ENCODE measurements at regions not wholly inside any gene's neighbourhood (a gene's known extent, or its start where the extent isn't known, plus 50 kb on each side); places are given as distances from the start of the nearest gene placed in this dataset.
"Not testable (repeated sequence)": the region's sequence is repeated elsewhere in the genome, so short reads cannot be mapped to it uniquely, and the experiment has no call there.

DNA sequence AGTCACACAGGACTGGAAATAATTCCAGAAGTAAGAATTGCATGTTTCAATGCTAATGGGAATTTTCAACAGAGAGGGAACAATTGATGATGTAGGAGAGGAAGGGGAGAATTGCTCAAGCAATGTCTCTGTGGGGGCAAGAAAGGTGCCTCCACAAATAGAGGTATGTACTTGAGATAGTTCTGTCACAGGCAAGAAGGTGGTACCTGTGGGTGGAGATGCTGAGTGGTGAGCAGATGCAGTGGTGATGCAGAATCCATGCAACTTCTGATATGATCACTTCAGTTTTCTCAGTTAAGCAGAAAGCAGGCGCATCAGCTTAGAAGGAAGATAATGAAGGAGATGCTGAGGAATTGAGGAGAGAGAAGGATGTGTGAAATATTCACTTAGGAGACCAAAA is 55.1 kb upstream of the SEC24B start:
- H3K9me3 Mint-ChIP-seq (ENCODE audit: unreplicated experiment) = no peaks in the 10 kb centered on the region
- no peak overlapping the region for H3K27ac Mint-ChIP-seq (ENCODE audit: unreplicated experiment)
- TF ChIP-seq, protein P1, sequence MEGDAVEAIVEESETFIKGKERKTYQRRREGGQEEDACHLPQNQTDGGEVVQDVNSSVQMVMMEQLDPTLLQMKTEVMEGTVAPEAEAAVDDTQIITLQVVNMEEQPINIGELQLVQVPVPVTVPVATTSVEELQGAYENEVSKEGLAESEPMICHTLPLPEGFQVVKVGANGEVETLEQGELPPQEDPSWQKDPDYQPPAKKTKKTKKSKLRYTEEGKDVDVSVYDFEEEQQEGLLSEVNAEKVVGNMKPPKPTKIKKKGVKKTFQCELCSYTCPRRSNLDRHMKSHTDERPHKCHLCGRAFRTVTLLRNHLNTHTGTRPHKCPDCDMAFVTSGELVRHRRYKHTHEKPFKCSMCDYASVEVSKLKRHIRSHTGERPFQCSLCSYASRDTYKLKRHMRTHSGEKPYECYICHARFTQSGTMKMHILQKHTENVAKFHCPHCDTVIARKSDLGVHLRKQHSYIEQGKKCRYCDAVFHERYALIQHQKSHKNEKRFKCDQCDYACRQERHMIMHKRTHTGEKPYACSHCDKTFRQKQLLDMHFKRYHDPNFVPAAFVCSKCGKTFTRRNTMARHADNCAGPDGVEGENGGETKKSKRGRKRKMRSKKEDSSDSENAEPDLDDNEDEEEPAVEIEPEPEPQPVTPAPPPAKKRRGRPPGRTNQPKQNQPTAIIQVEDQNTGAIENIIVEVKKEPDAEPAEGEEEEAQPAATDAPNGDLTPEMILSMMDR (IDR thresholded peaks at IDR 0.05; ENCODE audit: unreplicated experiment) = no peak
- H3K27me3 Mint-ChIP-seq (ENCODE audit: unreplicated experiment) = peaks cover 4% of the 10 kb centered on the region
- H3K4me1 Mint-ChIP-seq (ENCODE audit: unreplicated experiment) = no peaks in the 10 kb centered on the region
- DNase-seq (ENCODE audit: low spot score) = no peak
- H3K4me3 Mint-ChIP-seq (ENCODE audit: unreplicated experiment) = no peak overlapping the region
- no peaks in the 10 kb centered on the region for H3K36me3 Mint-ChIP-seq (ENCODE audit: low read depth, unreplicated experiment)

DNA sequence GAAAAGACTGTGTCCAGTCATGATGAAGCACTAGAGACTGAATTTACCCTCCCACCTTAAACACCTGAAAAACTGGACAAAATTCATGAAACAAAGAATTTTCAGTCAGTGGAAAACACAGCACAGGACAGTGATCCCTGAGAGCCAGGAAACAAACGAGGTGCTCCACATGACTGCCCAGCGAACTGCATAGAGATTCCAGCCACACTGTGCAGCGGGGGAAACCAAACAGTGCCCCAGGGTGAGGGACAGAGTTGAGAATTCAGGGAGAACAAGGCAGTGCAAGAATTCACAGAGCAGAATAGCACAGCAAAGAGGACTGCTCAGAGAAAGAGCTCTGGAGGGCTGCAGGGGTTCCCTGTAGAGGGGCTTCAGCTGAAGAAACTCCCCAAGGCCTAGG is 55.5 kb upstream of the SEC24B start:
- TF ChIP-seq, protein P1 (IDR thresholded peaks at IDR 0.05; ENCODE audit: unreplicated experiment) = no peak
- no peaks in the 10 kb centered on the region for H3K9me3 Mint-ChIP-seq (ENCODE audit: unreplicated experiment)
- H3K4me1 Mint-ChIP-seq (ENCODE audit: unreplicated experiment) = no peaks in the 10 kb centered on the region
- H3K4me3 Mint-ChIP-seq (ENCODE audit: unreplicated experiment) = no peak overlapping the region
- H3K36me3 Mint-ChIP-seq (ENCODE audit: low read depth, unreplicated experiment) = no peaks in the 10 kb centered on the region
- H3K27ac Mint-ChIP-seq (ENCODE audit: unreplicated experiment) = no peak overlapping the region
- DNase-seq (ENCODE audit: low spot score) = no peak
- H3K27me3 Mint-ChIP-seq (ENCODE audit: unreplicated experiment) = peaks cover 4% of the 10 kb centered on the region

DNA sequence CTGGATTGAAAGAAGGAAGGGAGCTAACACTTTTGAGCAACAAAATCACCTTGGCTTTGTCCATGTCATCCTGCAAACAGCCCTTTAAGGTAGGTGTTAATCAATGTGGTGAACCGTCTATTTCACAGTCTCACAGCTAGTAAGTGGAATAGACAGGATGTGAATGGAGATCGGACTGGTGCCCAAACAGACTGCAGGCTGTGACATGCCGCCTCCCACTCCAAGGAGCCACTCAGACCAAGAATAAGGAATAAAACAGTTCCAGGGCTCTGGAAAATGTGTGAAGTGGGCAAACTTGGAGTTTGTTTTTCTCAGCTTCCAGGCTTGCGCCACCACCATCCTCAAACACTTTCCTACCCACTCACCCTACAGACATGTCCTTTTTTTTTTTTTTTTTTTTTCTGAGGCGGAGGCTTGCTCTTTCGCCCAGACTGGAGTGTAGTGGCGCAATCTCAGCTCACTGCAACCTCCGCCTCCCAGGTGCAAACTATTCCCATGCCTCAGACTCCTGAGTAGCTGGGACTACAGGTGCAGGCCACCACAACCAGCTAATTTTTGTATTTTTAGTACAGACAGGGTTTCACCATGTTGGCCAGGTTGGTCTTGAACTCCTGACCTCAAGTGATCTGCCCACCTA is 57.7 kb upstream of the SEC24B start:
- Mint-ChIP-seq H3K9me3 (ENCODE audit: unreplicated experiment) (no peaks in the 10 kb centered on the region), H3K27ac (ENCODE audit: unreplicated experiment) (no peak overlapping the region), H3K27me3 (ENCODE audit: unreplicated experiment) (peaks cover 4% of the 10 kb centered on the region), H3K36me3 (ENCODE audit: low read depth, unreplicated experiment) (no peaks in the 10 kb centered on the region), H3K4me3 (ENCODE audit: unreplicated experiment) (no peak overlapping the region), H3K4me1 (ENCODE audit: unreplicated experiment) (peaks cover 2% of the 10 kb centered on the region)
- no peak for DNase-seq (ENCODE audit: low spot score)
- TF ChIP-seq, protein P1 (IDR thresholded peaks at IDR 0.05; ENCODE audit: unreplicated experiment) = no peak

DNA sequence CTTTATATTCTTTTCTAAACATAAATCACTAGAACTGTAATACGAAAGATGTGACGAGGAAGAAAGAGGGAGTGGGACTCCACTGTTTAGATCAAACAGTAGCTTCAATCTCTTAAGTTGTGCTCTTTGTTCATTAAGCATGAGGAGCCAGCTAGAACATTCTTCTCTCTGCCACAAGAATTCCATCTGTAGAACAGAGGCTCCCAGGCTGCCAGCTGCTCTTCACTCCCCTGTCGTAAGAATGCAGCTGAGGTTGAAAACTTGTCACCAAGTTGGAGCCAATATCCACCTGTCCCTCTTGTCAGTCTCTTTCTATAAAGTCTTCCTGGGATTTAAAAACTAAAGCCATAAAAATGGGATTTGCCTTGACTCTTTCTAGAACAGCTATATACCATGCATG is 65.0 kb upstream of the SEC24B start:
- TF ChIP-seq, protein P1 (IDR thresholded peaks at IDR 0.05; ENCODE audit: unreplicated experiment) = no peak
- Mint-ChIP-seq H3K27ac (ENCODE audit: unreplicated experiment) (no peak overlapping the region), H3K27me3 (ENCODE audit: unreplicated experiment) (no peaks in the 10 kb centered on the region), H3K4me3 (ENCODE audit: unreplicated experiment) (no peak overlapping the region), H3K9me3 (ENCODE audit: unreplicated experiment) (no peaks in the 10 kb centered on the region), H3K36me3 (ENCODE audit: low read depth, unreplicated experiment) (no peaks in the 10 kb centered on the region), H3K4me1 (ENCODE audit: unreplicated experiment) (peaks cover 2% of the 10 kb centered on the region)
- DNase-seq (ENCODE audit: low spot score) = no peak

DNA sequence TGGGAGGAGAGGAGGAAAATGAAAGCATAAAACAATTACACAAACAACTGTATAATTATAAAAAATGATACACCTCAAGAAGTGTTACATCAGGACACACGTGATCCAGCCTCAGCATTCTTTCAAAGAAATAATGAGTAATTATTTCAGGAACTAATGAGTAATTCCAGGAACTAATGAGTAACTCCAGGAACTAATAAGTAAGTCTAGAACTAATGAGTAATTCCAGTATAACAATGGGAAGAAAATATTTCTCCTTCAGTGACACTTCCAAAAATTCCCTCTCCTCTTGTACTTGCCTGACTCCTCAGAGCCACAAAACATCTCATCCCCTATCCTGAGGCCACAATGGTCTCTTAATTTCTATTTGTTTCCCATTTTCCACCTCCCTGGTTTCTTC is 63.5 kb upstream of the COL25A1 start:
- no peak overlapping the region for H3K27ac Mint-ChIP-seq (ENCODE audit: unreplicated experiment)
- H3K9me3 Mint-ChIP-seq (ENCODE audit: unreplicated experiment) = no peaks in the 10 kb centered on the region
- no peak for DNase-seq (ENCODE audit: low spot score)
- H3K36me3 Mint-ChIP-seq (ENCODE audit: low read depth, unreplicated experiment) = no peaks in the 10 kb centered on the region
- no peaks in the 10 kb centered on the region for H3K27me3 Mint-ChIP-seq (ENCODE audit: unreplicated experiment)
- peaks cover 1% of the 10 kb centered on the region for H3K4me1 Mint-ChIP-seq (ENCODE audit: unreplicated experiment)
- TF ChIP-seq, protein P1 (IDR thresholded peaks at IDR 0.05; ENCODE audit: unreplicated experiment) = no peak
- no peak overlapping the region for H3K4me3 Mint-ChIP-seq (ENCODE audit: unreplicated experiment)

DNA sequence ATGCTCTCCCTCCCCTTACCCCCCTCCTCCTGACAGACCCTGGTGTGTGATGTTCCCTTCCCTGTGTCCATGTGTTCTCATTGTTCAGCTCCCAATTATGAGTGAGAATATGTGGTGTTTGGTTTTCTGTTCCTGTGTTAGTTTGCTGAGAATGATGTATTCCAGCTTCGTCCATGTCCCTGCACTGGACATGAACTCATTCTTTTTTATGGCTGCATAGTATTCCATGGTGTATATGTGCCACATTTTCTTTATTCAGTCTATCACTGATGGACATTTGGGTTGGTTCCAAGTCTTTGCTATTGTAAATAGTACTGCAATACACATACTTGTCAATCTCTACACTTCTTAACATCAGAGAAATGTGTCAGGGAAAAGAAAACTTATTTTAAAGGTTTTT is 62.8 kb upstream of the COL25A1 start:
- H3K9me3 Mint-ChIP-seq (ENCODE audit: unreplicated experiment); H3K27ac Mint-ChIP-seq (ENCODE audit: unreplicated experiment); H3K36me3 Mint-ChIP-seq (ENCODE audit: low read depth, unreplicated experiment); DNase-seq (ENCODE audit: low spot score); H3K27me3 Mint-ChIP-seq (ENCODE audit: unreplicated experiment); H3K4me3 Mint-ChIP-seq (ENCODE audit: unreplicated experiment); H3K4me1 Mint-ChIP-seq (ENCODE audit: unreplicated experiment): not testable (repeated sequence)
